Sigmoid colon (tissue), 4 donors: ENCODE measurements at regions not wholly inside any gene's neighbourhood (a gene's known extent, or its start where the extent isn't known, plus 50 kb on each side); places are given as distances from the start of the nearest gene placed in this dataset.

ENCODE experiments used
- CTCF ChIP-seq, 4 experiments: fragments of 450-650 bp in 3 of 4; fragments of 200-600 bp in 1 of 4; IDR thresholded peaks; one replicate each; pipeline ENCODE4 v1.5.1; 2016 to 2019; ENCODE audit warnings: antibody characterized with exemption in 4 of 4, mild to moderate bottlenecking in 3 of 4, moderate library complexity in 2 of 4
- EP300 ChIP-seq, 4 donors: sonication (generic); formaldehyde crosslinking; IDR thresholded peaks; one replicate each; pipeline ENCODE4 v1.6.1; 2017; ENCODE audit warnings: antibody characterized with exemption in 4 of 4
- POLR2A ChIP-seq, 2 donors: fragments of 450-650 bp; IDR thresholded peaks; one replicate each; pipeline ENCODE4 v1.6.1; 2016; ENCODE audit warnings: antibody characterized with exemption in 2 of 2, mild to moderate bottlenecking in 2 of 2, moderate library complexity in 2 of 2
- POLR2AphosphoS5 ChIP-seq, 4 donors: sonication (generic); formaldehyde crosslinking; IDR thresholded peaks; one replicate each; pipeline ENCODE4 v1.6.1; 2017; ENCODE audit warnings: antibody characterized with exemption in 4 of 4

GRCh38 chr10:60569681-60570080 lies 180.0 kb upstream of the ANK3 start:
- TF ChIP-seq CTCF (IDR thresholded peaks at IDR 0.05), result no peak
- TF ChIP-seq POLR2A (IDR thresholded peaks at IDR 0.05), result no peak
- TF ChIP-seq POLR2AphosphoS5 (IDR thresholded peaks at IDR 0.05), result no peak
- no peak for TF ChIP-seq EP300 (IDR thresholded peaks at IDR 0.05)
